H1 (cell line): ENCODE measurements at regions not wholly inside any gene's neighbourhood (a gene's known extent, or its start where the extent isn't known, plus 50 kb on each side); places are given as distances from the start of the nearest gene placed in this dataset.
A peak's percentile ranks its signal among the peaks of the same experiment; 100 is the strongest.

Source experiments
- CTCF ChIA-PET: fragments of 300-600 bp; sonication (Branson Sonifier 250); formaldehyde crosslinking; loops from one replicate; lab custom pipeline; 2021; ENCODE audit not compliant: partially characterized antibody; lab: Charles Lee
- POLR2A ChIA-PET: fragments of 300-600 bp; sonication (Branson Sonifier 250); formaldehyde crosslinking; loops from one replicate; lab custom pipeline; 2021; ENCODE audit warnings: inconsistent platforms; ENCODE audit not compliant: partially characterized antibody; lab: Charles Lee
- DNase-seq, 2 experiments: peaks; one replicate each; pipeline versions ENCODE4 v3.0.0 to v3.0.0-alpha.2; 2010 to 2022; ENCODE audit warnings: low spot score in 2 of 2, low read depth in 1 of 2, mixed read lengths in 1 of 2
- FAIRE-seq: peaks from 2 replicates; lab custom pipeline; 2011; peaks lifted over from hg19 to GRCh38; lab: Jason Lieb, UNC
- H2AFZ ChIP-seq: 2 replicates; pipeline ENCODE4 v1.8.1; 2012; ENCODE audit warnings: low read length, inconsistent platforms
- H2AK5ac ChIP-seq: 2 replicates; pipeline ENCODE4 v1.6.1; 2013; ENCODE audit warnings: low read depth, low read length
- H2BK120ac ChIP-seq: replicated peaks from 2 replicates; pipeline ENCODE3; 2013; ENCODE audit warnings: low read depth, low read length, inconsistent platforms
- H2BK12ac ChIP-seq: 2 replicates; pipeline ENCODE4 v1.6.1; 2013; ENCODE audit warnings: low read depth, low read length
- H2BK15ac ChIP-seq: 2 replicates; pipeline ENCODE4 v1.6.1; 2013; ENCODE audit warnings: low read length
- H2BK20ac ChIP-seq: 2 replicates; pipeline ENCODE4 v1.6.1; 2013; ENCODE audit warnings: low read length
- H2BK5ac ChIP-seq: 2 replicates; pipeline ENCODE4 v1.6.1; 2013; ENCODE audit warnings: low read depth, low read length
- H3K14ac ChIP-seq: 2 replicates; pipeline ENCODE4 v1.6.1; 2013; ENCODE audit warnings: inconsistent platforms; ENCODE audit not compliant: insufficient read length
- H3K18ac ChIP-seq: 2 replicates; pipeline ENCODE4 v1.6.1; 2013; ENCODE audit warnings: low read length; ENCODE audit errors: extremely low read depth
- H3K23ac ChIP-seq: 2 replicates; pipeline ENCODE4 v1.6.1; 2013; ENCODE audit warnings: inconsistent platforms; ENCODE audit not compliant: insufficient read length
- H3K23me2 ChIP-seq: 2 replicates; pipeline ENCODE4 v1.6.1; 2013; ENCODE audit warnings: low read depth, low read length
- H3K27ac ChIP-seq: 2 replicates; pipeline ENCODE4 v1.6.1; 2011; ENCODE audit warnings: low read depth, low read length, inconsistent platforms
- H3K27me3 ChIP-seq, 4 experiments: replicated peaks in 1 of 4; 1 replicate in 1 of 4; 2 replicates in 3 of 4; pipeline versions ENCODE4 v1.6.1 to v1.8.1; 2011 to 2013; ENCODE audit warnings: low read length in 3 of 4, mild to moderate bottlenecking in 3 of 4, inconsistent platforms in 2 of 4, mixed read lengths in 2 of 4, moderate library complexity in 1 of 4; ENCODE audit not compliant: control insufficient read depth in 3 of 4, insufficient read depth in 3 of 4; ENCODE audit errors: extremely low read depth in 1 of 4
- H3K36me3 ChIP-seq, 4 experiments: 2 replicates each; pipeline versions ENCODE4 v1.6.1 to v1.8.1; 2011 to 2013; ENCODE audit warnings: mild to moderate bottlenecking in 4 of 4, low read length in 3 of 4, moderate library complexity in 2 of 4, control low read depth in 1 of 4, inconsistent platforms in 1 of 4; ENCODE audit not compliant: insufficient read depth in 4 of 4, control insufficient read depth in 2 of 4
- H3K4ac ChIP-seq: replicated peaks from 2 replicates; pipeline ENCODE3; 2013; ENCODE audit warnings: low read length, low read depth, mixed read lengths, inconsistent platforms; ENCODE audit not compliant: insufficient read length
- H3K4me1 ChIP-seq, 4 experiments: replicated peaks in 1 of 4; 1 replicate in 1 of 4; 2 replicates in 3 of 4; pipeline versions ENCODE4 v1.6.1 to v1.8.1; 2011 to 2013; ENCODE audit warnings: low read length in 3 of 4, inconsistent platforms in 2 of 4, mixed read lengths in 1 of 4; ENCODE audit not compliant: insufficient read depth in 4 of 4, control insufficient read depth in 3 of 4
- H3K4me2 ChIP-seq, 2 experiments: 2 replicates each; pipeline versions ENCODE4 v1.6.1 to v1.8.1; 2011 to 2013; ENCODE audit warnings: low read depth in 2 of 2, low read length in 2 of 2, control low read depth in 1 of 2, inconsistent platforms in 1 of 2, mild to moderate bottlenecking in 1 of 2; ENCODE audit not compliant: insufficient read depth in 1 of 2
- H3K4me3 ChIP-seq, 4 experiments: fragments of 200-600, 300-600 bp in 1 of 4; sonication (generic), shearing (Covaris generic), sonication (Bioruptor Twin) in 1 of 4; 2 replicates each; pipeline versions ENCODE4 v1.5.1 to v1.8.1; 2011 to 2016; ENCODE audit warnings: low read length in 4 of 4, low read depth in 3 of 4, control low read depth in 2 of 4, inconsistent platforms in 2 of 4, mild to moderate bottlenecking in 2 of 4, mixed read lengths in 1 of 4, moderate library complexity in 1 of 4; ENCODE audit not compliant: insufficient read depth in 2 of 4; ENCODE audit errors: extremely low read depth in 1 of 4
- H3K56ac ChIP-seq: replicated peaks from 2 replicates; pipeline ENCODE3; 2013; ENCODE audit warnings: low read depth, mild to moderate bottlenecking, mixed read lengths, low read length, inconsistent platforms; ENCODE audit not compliant: insufficient read length
- H3K79me1 ChIP-seq: 2 replicates; pipeline ENCODE4 v1.6.1; 2013; ENCODE audit warnings: low read depth, low read length, control low read depth
- H3K79me2 ChIP-seq, 2 experiments: 2 replicates each; pipeline versions ENCODE4 v1.6.1 to v1.8.1; 2012 to 2013; ENCODE audit warnings: low read length in 2 of 2, mild to moderate bottlenecking in 2 of 2, inconsistent platforms in 1 of 2; ENCODE audit not compliant: insufficient read depth in 2 of 2, control insufficient read depth in 1 of 2
- H3K9ac ChIP-seq, 4 experiments: replicated peaks in 1 of 4; 1 replicate in 1 of 4; 2 replicates in 3 of 4; pipeline versions ENCODE4 v1.6.1 to v1.8.1; 2011 to 2013; ENCODE audit warnings: low read depth in 3 of 4, low read length in 3 of 4, control low read depth in 2 of 4, mild to moderate bottlenecking in 2 of 4, moderate library complexity in 2 of 4, inconsistent platforms in 1 of 4; ENCODE audit errors: extremely low read depth in 1 of 4
- H3K9me3 ChIP-seq, 2 experiments: 2 replicates each; pipeline versions ENCODE4 v1.6.1 to v1.8.1; 2012 to 2013; ENCODE audit warnings: mild to moderate bottlenecking in 2 of 2, moderate library complexity in 2 of 2, control low read depth in 1 of 2, inconsistent platforms in 1 of 2, low read depth in 1 of 2, low read length in 1 of 2, mixed read lengths in 1 of 2; ENCODE audit not compliant: insufficient read depth in 2 of 2
- H4K20me1 ChIP-seq, 2 experiments: replicated peaks in 1 of 2; 2 replicates each; pipeline versions ENCODE3 to v1.8.1; 2011 to 2013; ENCODE audit warnings: inconsistent platforms in 2 of 2, low read length in 2 of 2, mild to moderate bottlenecking in 1 of 2; ENCODE audit not compliant: insufficient read depth in 2 of 2, control insufficient read depth in 1 of 2
- H4K5ac ChIP-seq: 2 replicates; pipeline ENCODE4 v1.6.1; 2013; ENCODE audit warnings: low read length, low read depth, mixed read lengths, inconsistent platforms; ENCODE audit not compliant: insufficient read length
- H4K8ac ChIP-seq: 2 replicates; pipeline ENCODE4 v1.8.0; 2013; ENCODE audit warnings: mild to moderate bottlenecking, moderate library complexity, low read length, inconsistent platforms; ENCODE audit not compliant: insufficient read depth; ENCODE audit errors: extremely low read depth
- H4K91ac ChIP-seq: replicated peaks from 2 replicates; pipeline ENCODE3; 2013; ENCODE audit warnings: low read length, mixed read lengths, inconsistent platforms; ENCODE audit not compliant: insufficient read length
- CTCF ChIP-seq, 3 experiments: IDR thresholded peaks; 1 replicate in 2 of 3; 2 replicates in 1 of 3; pipeline versions ENCODE4 v1.5.1 to v1.6.1; 2011; ENCODE audit warnings: low read length in 3 of 3, mild to moderate bottlenecking in 3 of 3, inconsistent platforms in 2 of 3, low read depth in 1 of 3, moderate library complexity in 1 of 3; ENCODE audit not compliant: insufficient read depth in 1 of 3; ENCODE audit errors: control extremely low read depth in 1 of 3
- HDAC2 ChIP-seq, 2 experiments: fragments of 300-600 bp in 1 of 2; sonication (generic) in 1 of 2; IDR thresholded peaks; 2 replicates each; pipeline ENCODE4 v1.6.1; 2011 to 2012; ENCODE audit warnings: low read depth in 2 of 2, low read length in 2 of 2, mild to moderate bottlenecking in 2 of 2, moderate library complexity in 2 of 2, borderline replicate concordance in 1 of 2, inconsistent platforms in 1 of 2
- RAD21 ChIP-seq, 2 experiments: IDR thresholded peaks in 1 of 2; conservative IDR thresholded peaks in 1 of 2; 2 replicates each; pipeline ENCODE4 v1.6.1; 2011; ENCODE audit warnings: low read depth in 2 of 2, low read length in 2 of 2, improper control_type of control experiment in 1 of 2, inconsistent platforms in 1 of 2, mild to moderate bottlenecking in 1 of 2, moderate library complexity in 1 of 2
- WGBS, 2 experiments: shearing (Covaris generic) in 1 of 2; methylation state at CpG; one replicate each; pipeline versions ENCODE4 v1.1.6 to v1.1.7; 2013 to 2015; ENCODE audit warnings: low lambda C conversion rate in 2 of 2, mixed read lengths in 2 of 2, inconsistent platforms in 1 of 2, low coverage in 1 of 2, missing lambda C conversion rate in 1 of 2; ENCODE audit not compliant: insufficient replicate concordance in 2 of 2, insufficient coverage in 1 of 2, insufficient read length in 1 of 2; ENCODE audit errors: extremely low coverage in 1 of 2, missing lambda C conversion rate in 1 of 2; 5-methylcytosine and 5-hydroxymethylcytosine counted together

DNA sequence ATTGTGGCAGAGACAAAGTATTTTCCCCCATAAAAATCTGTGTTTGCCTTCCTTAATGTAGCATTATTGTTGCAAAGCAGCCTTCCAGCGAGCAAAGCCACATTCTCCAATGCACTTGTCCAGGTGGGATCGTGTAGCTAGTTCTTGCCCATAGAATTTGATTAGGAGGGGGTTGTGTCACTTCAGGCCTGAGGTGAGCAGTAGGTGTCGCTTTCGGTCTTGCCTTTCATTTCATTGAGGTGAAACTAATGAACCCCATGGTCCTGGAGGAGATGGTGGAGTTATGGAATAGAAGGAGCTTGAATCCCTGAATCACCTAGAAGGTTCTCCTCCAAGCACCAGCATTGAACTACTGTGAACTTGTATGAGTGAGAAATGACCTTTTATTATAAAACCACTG is 318.9 kb upstream of the PBX1 start:
- 63% methylated on average over 4 of the region's 4 CpGs; no CpG with 5 or more reads in 1 of the 2 experiments for WGBS, 2 experiments
- H3K4ac ChIP-seq, result no peak overlapping the region
- no peaks in the 10 kb centered on the region for H3K36me3 ChIP-seq
- no peak overlapping the region for H4K8ac ChIP-seq
- no peak overlapping the region for H3K56ac ChIP-seq
- H3K9me3 ChIP-seq, result no peaks in the 10 kb centered on the region
- no peak overlapping the region for H4K5ac ChIP-seq
- H2BK120ac ChIP-seq, result no peak overlapping the region
- H3K79me2 ChIP-seq, result no peaks in the 10 kb centered on the region
- POLR2A ChIA-PET, result no interaction called here
- H3K18ac ChIP-seq, result no peak overlapping the region
- no peaks in the 10 kb centered on the region for H3K79me1 ChIP-seq
- no peaks in the 10 kb centered on the region for H3K23me2 ChIP-seq
- H3K4me2 ChIP-seq, result no peak overlapping the region
- H3K23ac ChIP-seq, result no peak overlapping the region
- H2AK5ac ChIP-seq, result no peak overlapping the region
- DNase-seq (no peak), FAIRE-seq (peak; percentile 50)
- no peak overlapping the region for H2BK5ac ChIP-seq
- H3K4me1 ChIP-seq, result no peaks in the 10 kb centered on the region
- no peak overlapping the region for H3K14ac ChIP-seq
- no peak overlapping the region for H3K4me3 ChIP-seq
- H4K20me1 ChIP-seq, result no peaks in the 10 kb centered on the region
- H3K9ac ChIP-seq, result no peak overlapping the region
- H3K27me3 ChIP-seq, result no peaks in the 10 kb centered on the region
- H2BK15ac ChIP-seq, result no peak overlapping the region
- no peak overlapping the region for H2BK20ac ChIP-seq
- H2BK12ac ChIP-seq, result no peak overlapping the region
- TF ChIP-seq CTCF (IDR thresholded peaks at IDR 0.05; ENCODE audit: control extremely low read depth in 1 of 3, insufficient read depth in 1 of 3, low read depth in 1 of 3, low read length in 3 of 3) (peak; percentile 18 to 57 (median 50)), HDAC2 (IDR thresholded peaks at IDR 0.05; ENCODE audit: borderline replicate concordance in 1 of 2, low read depth in 2 of 2, low read length in 2 of 2) (no peak), RAD21 (IDR thresholded peaks at IDR 0.05 in 1 of 2, conservative IDR thresholded peaks at IDR 0.05 in 1 of 2; ENCODE audit: low read depth in 2 of 2, low read length in 2 of 2) (peak; percentile 76 to 80)
- TF ChIP-seq, all 59 proteins: peak for 2
- no peak overlapping the region for H2AFZ ChIP-seq
- CTCF ChIA-PET, result interaction anchor here (0.6 to 2.2 kb wide), 5 partner anchors 11 to 692 kb away, joined by 3 to 6 read pairs (median 3); no protein-coding TSS in a partner anchor
- H4K91ac ChIP-seq, result no peak overlapping the region
- no peak overlapping the region for H3K27ac ChIP-seq
